Liver (tissue), 8 donors: ENCODE measurements at regions not wholly inside any gene's neighbourhood (a gene's known extent, or its start where the extent isn't known, plus 50 kb on each side); places are given as distances from the start of the nearest gene placed in this dataset.

Source experiments
- DNase-seq: peaks from one replicate; pipeline ENCODE4 v3.0.0-alpha.2; 2017; ENCODE audit warnings: low spot score
- H3K27ac ChIP-seq, 2 donors: one replicate each; pipeline ENCODE4 v1.7.0; 2013; ENCODE audit warnings: inconsistent platforms in 2 of 2, low read length in 2 of 2, control low read depth in 1 of 2, low read depth in 1 of 2, mild to moderate bottlenecking in 1 of 2
- H3K27me3 ChIP-seq, 4 donors: one replicate each; pipeline versions ENCODE4 v1.6.1 to v1.7.0; 2013; ENCODE audit warnings: low read length in 3 of 4, inconsistent platforms in 1 of 4, mild to moderate bottlenecking in 1 of 4, moderate library complexity in 1 of 4; ENCODE audit not compliant: control insufficient read depth in 4 of 4, insufficient read depth in 4 of 4
- H3K36me3 ChIP-seq, 4 donors: one replicate each; pipeline versions ENCODE4 v1.6.1 to v1.7.0; 2013; ENCODE audit warnings: low read length in 3 of 4, mild to moderate bottlenecking in 3 of 4, low read depth in 1 of 4, moderate library complexity in 1 of 4; ENCODE audit not compliant: control insufficient read depth in 4 of 4, insufficient read depth in 3 of 4
- H3K4me1 ChIP-seq, 4 donors: one replicate each; pipeline versions ENCODE4 v1.6.1 to v1.7.0; 2013; ENCODE audit warnings: low read length in 3 of 4, mild to moderate bottlenecking in 3 of 4, moderate library complexity in 1 of 4; ENCODE audit not compliant: control insufficient read depth in 4 of 4, insufficient read depth in 4 of 4
- H3K4me3 ChIP-seq, 3 donors: one replicate each; pipeline versions ENCODE4 v1.6.1 to v1.7.0; 2013; ENCODE audit warnings: low read length in 3 of 3, control low read depth in 1 of 3, low read depth in 1 of 3, mild to moderate bottlenecking in 1 of 3
- H3K9ac ChIP-seq, 2 donors: one replicate each; pipeline ENCODE4 v1.7.0; 2013; ENCODE audit warnings: low read length in 2 of 2, mild to moderate bottlenecking in 2 of 2, moderate library complexity in 2 of 2, control low read depth in 1 of 2, low read depth in 1 of 2
- H3K9me3 ChIP-seq, 4 donors: one replicate each; pipeline versions ENCODE4 v1.6.1 to v1.7.0; 2013; ENCODE audit warnings: low read length in 3 of 4; ENCODE audit not compliant: control insufficient read depth in 4 of 4
- CTCF ChIP-seq: fragments of 150-350 bp; IDR thresholded peaks from 2 replicates; pipeline ENCODE4 v1.5.1; 2017; ENCODE audit warnings: improper control_type of control experiment, low read depth, low read length; ENCODE audit not compliant: missing input control
- EGR1 ChIP-seq, 2 donors: IDR thresholded peaks; 2 replicates each; pipeline ENCODE4 v1.6.1; 2016 to 2018; ENCODE audit warnings: antibody characterized with exemption in 2 of 2, low read depth in 2 of 2
- FOXA1 ChIP-seq: IDR thresholded peaks from 2 replicates; pipeline ENCODE4 v1.6.1; 2016; ENCODE audit warnings: antibody characterized with exemption
- FOXA2 ChIP-seq: IDR thresholded peaks from 2 replicates; pipeline ENCODE4 v1.6.1; 2016; ENCODE audit warnings: antibody characterized with exemption
- GABPA ChIP-seq, 2 donors: IDR thresholded peaks in 1 of 2; conservative IDR thresholded peaks in 1 of 2; 2 replicates each; pipeline ENCODE4 v1.6.1; 2016; ENCODE audit warnings: antibody characterized with exemption in 2 of 2, mild to moderate bottlenecking in 1 of 2, moderate library complexity in 1 of 2
- HNF4A ChIP-seq, 2 donors: conservative IDR thresholded peaks; 2 replicates each; pipeline ENCODE4 v1.6.1; 2016; ENCODE audit warnings: antibody characterized with exemption in 2 of 2, mild to moderate bottlenecking in 2 of 2
- HNF4G ChIP-seq: IDR thresholded peaks from 2 replicates; pipeline ENCODE4 v1.6.1; 2016; ENCODE audit warnings: antibody characterized with exemption
- JUND ChIP-seq, 2 donors: IDR thresholded peaks; 2 replicates each; pipeline ENCODE4 v1.6.1; 2016; ENCODE audit warnings: antibody characterized with exemption in 2 of 2
- MAX ChIP-seq: IDR thresholded peaks from 2 replicates; pipeline ENCODE4 v1.6.1; 2016; ENCODE audit warnings: antibody characterized with exemption
- NR2F2 ChIP-seq: IDR thresholded peaks from 2 replicates; pipeline ENCODE4 v1.6.1; 2016; ENCODE audit warnings: antibody characterized with exemption
- RAD21 ChIP-seq, 2 donors: IDR thresholded peaks; 2 replicates each; pipeline ENCODE4 v1.6.1; 2016; ENCODE audit warnings: antibody characterized with exemption in 2 of 2, mild to moderate bottlenecking in 2 of 2
- REST ChIP-seq: IDR thresholded peaks from 2 replicates; pipeline ENCODE4 v1.6.1; 2016; ENCODE audit warnings: antibody characterized with exemption, mild to moderate bottlenecking
- TAF1 ChIP-seq: conservative IDR thresholded peaks from 2 replicates; pipeline ENCODE4 v1.6.1; 2016; ENCODE audit warnings: antibody characterized with exemption, mild to moderate bottlenecking
- YY1 ChIP-seq: IDR thresholded peaks from 2 replicates; pipeline ENCODE4 v1.6.1; 2016; ENCODE audit warnings: antibody characterized with exemption, mild to moderate bottlenecking
- ZBTB33 ChIP-seq: IDR thresholded peaks from 2 replicates; pipeline ENCODE4 v1.6.1; 2016; ENCODE audit warnings: antibody characterized with exemption
- WGBS: extraction: QIAGEN DNeasy Blood & Tissue Kit; methylation state at CpG from one replicate; pipeline ENCODE4 v1.1.7; 2013; 5-methylcytosine and 5-hydroxymethylcytosine counted together
- donor health status: healthy.
- donor health status: healthy.
- donor health status: healthy.
- donor health status: healthy.
- donor health status: healthy.

GRCh38 chr5:39542511-39543285, 117.9 kb upstream of the DAB2 start:
- peaks cover 0 to 3% (median 0%) of the 10 kb centered on the region in 4 donors for H3K4me1 ChIP-seq
- H3K27me3 ChIP-seq = no peaks in the 10 kb centered on the region
- no peak overlapping the region for H3K9ac ChIP-seq
- no peak for DNase-seq
- no peaks in the 10 kb centered on the region for H3K36me3 ChIP-seq
- no peaks in the 10 kb centered on the region for H3K9me3 ChIP-seq
- 72% methylated on average over 3 of the region's 3 CpGs for WGBS
- H3K4me3 ChIP-seq = no peak overlapping the region
- peak overlapping the region; percentile 28 to 44 for H3K27ac ChIP-seq
- TF ChIP-seq CTCF (no peak), NR2F2 (peak; percentile 74), ZBTB33 (no peak), RAD21 (IDR thresholded peaks at IDR 0.05) (no peak), HNF4G (no peak), YY1 (no peak), HNF4A (conservative IDR thresholded peaks at IDR 0.05) (no peak), FOXA1 (no peak), JUND (IDR thresholded peaks at IDR 0.05) (no peak), MAX (peak; percentile 54), EGR1 (IDR thresholded peaks at IDR 0.05; ENCODE audit: low read depth in 2 of 2) (no peak), REST (no peak), TAF1 (no peak)

- WGBS = 73% methylated on average over 5 of the region's 5 CpGs
- no peak overlapping the region for H3K27ac ChIP-seq
- no peak overlapping the region for H3K9ac ChIP-seq
- H3K9me3 ChIP-seq = no peaks in the 10 kb centered on the region
- DNase-seq = no peak
- H3K27me3 ChIP-seq = no peaks in the 10 kb centered on the region
- H3K4me1 ChIP-seq = no peaks in the 10 kb centered on the region
- TF ChIP-seq MAX = no peak
- no peak for TF ChIP-seq GABPA (IDR thresholded peaks at IDR 0.05 in 1 of 2, conservative IDR thresholded peaks at IDR 0.05 in 1 of 2)
- no peak for TF ChIP-seq FOXA2
- no peak for TF ChIP-seq EGR1 (IDR thresholded peaks at IDR 0.05; ENCODE audit: low read depth in 2 of 2)
- no peak for TF ChIP-seq FOXA1
- H3K4me3 ChIP-seq = no peak overlapping the region
- no peaks in the 10 kb centered on the region for H3K36me3 ChIP-seq
Measured at GRCh38 chr5:39541920-39542319, 117.1 kb upstream of the DAB2 start.
